NCI-H128 (cell line): ENCODE measurements at regions not wholly inside any gene's neighbourhood (a gene's known extent, or its start where the extent isn't known, plus 50 kb on each side); places are given as distances from the start of the nearest gene placed in this dataset.

Source experiments
- DNase-seq: peaks from one replicate; lab custom pipeline; 2025; ENCODE audit not compliant: unreplicated experiment; lab: John Stamatoyannopoulos, UW

DNA sequence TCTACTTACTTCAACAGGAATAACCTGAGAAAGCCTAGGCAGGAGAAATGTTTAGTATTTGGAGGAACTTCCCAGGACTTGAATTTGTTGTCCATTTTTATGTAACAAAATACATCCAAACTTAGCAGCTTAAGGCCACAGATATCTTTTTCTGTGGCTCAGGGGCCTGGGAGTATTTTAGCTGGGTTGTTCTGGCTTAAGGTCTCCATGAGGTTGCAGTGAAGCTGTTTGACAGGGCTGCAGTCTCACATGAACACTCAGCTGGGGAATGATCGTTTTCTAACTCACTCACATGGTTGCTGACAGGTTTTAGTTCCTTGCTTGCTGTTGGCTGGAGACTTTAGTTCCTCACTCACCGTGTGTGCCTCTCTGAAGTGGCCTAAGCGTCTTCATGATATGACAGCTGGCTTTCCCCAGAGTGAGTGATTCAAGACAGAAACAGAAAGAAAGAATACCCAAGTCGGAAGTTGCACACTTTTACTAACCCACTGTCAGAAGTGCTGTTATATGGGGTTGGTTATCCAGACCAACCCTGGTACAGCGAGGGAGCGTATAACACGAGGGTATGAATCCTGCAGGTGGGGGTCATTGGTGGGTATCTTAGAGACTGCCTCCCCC lies 229.7 kb upstream of the TBL1XR1 start:
- DNase-seq: no peak

DNA sequence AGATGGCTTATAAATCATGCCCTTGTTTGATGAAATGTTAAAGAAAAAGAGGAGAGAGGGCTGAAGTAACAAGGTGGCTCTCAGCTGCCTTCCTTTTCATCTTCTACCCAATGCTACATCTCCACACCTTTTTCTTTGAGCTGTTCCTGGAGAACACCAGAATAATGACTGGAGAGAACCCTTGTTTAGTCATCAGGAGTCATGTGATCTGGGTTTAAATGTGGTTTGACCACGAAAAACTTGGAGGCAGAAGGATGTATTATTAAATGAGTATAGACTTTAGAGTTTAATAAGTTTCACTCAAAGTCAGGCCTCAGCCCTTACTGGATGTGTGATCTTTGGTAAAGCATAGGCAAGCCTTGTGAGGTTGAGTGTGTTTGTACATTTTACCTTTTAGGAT lies 230.3 kb upstream of the TBL1XR1 start:
- no peak for DNase-seq

DNA sequence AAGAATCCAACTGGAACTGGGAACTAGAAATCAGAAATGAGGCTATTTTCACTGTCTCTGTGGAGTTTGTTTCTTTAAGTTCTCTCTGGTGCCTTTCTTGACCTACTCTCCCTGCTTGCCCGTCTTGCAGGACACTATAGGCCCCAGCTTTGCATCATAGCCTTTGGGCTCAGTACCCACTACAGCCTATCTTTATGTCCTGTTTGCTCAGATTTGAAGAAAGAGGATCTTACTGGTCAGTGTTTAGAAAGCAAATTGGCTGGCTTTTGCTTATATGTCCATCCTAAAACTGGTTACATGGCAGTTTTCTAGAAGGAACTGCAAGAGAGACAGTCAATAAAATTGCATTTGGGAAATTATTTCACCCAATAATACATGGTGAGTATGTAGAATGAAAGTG lies 231.8 kb upstream of the TBL1XR1 start:
- DNase-seq: no peak

DNA sequence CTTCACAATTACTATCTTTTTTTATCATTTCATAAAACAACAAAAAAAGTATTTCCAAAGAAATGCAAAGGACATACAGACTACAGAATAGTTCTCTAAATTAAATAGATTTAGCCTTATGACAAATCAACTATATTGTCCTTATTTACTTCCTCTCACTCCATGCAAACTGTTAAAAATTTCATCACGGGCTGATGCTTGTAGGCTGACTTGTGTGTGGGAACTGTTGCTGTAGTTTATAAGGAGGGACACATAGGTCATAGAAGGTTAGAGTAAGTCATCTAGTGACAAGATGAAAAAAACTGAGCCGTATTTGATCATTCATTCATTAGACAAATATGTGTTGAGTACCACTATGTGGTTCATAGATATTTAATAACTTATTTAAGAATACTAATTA lies 232.5 kb upstream of the TBL1XR1 start:
- DNase-seq: no peak

DNA sequence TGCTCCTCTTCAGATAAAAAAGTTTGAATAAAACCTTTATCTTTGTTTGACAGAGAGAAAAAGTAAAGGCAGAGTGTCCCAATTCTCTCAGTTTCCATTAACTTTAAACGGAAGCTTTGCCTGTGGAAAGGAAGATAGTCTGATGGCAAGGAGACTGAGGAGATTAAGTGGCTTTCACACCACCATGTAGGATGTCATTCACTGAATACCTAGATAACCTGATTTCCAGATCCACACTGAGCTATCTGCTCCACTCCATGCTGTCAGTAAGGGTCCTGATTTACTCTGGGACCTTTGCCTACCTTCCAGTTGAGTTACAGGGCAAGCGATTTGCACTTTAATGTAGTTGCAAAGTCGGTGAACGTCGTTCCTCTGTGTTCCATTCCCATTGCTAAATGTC lies 233.4 kb upstream of the TBL1XR1 start:
- DNase-seq: no peak

DNA sequence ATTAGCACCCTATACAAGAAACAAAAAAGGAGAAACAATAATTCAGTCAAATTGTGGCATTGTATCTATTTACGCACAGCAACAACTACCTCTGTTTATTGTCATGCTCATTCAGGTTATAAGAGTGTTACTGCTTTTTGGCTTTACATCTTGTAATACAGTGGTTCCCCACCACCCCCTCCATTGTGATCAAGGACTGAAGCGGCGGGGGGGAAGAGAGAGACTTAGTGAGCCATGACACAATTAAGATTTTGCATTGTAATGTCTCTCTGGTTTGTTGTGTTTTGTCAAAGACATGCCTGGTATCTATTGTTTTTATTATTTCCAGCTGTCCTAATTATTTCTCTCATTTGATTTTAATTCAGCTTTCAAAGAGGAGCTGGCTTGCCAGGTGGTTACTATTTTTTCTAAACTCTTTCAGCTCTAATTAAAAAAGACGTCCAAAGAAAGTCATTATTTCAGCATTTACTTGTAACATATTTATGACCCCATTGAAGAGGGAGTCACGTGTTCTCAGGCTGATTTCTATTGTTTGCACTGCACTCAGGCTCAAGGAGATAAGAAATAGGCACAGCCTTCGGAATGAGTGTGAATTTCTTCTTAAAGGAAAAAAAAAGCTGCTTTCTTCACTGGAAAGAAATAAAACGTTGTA lies 234.4 kb upstream of the TBL1XR1 start:
- peak; percentile 13 for DNase-seq

DNA sequence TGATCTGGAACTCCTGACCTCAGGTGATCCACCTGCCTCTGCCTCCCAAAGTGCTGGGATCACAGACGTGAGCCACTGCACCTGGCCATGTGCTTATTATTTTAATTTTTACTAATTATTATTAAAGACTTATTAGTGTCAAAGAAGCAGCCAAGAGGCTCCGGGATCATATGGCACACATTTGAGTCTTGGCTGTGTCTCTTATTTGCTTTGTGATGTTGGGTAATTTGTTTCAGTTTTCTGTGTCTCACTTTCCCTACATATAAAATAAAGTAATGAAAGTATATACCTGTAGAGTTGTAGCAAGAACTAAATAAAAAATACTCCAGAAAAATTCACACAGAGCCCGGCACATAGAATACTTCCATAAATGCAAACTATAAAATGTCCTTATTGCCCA lies 238.0 kb upstream of the TBL1XR1 start:
- no peak for DNase-seq

DNA sequence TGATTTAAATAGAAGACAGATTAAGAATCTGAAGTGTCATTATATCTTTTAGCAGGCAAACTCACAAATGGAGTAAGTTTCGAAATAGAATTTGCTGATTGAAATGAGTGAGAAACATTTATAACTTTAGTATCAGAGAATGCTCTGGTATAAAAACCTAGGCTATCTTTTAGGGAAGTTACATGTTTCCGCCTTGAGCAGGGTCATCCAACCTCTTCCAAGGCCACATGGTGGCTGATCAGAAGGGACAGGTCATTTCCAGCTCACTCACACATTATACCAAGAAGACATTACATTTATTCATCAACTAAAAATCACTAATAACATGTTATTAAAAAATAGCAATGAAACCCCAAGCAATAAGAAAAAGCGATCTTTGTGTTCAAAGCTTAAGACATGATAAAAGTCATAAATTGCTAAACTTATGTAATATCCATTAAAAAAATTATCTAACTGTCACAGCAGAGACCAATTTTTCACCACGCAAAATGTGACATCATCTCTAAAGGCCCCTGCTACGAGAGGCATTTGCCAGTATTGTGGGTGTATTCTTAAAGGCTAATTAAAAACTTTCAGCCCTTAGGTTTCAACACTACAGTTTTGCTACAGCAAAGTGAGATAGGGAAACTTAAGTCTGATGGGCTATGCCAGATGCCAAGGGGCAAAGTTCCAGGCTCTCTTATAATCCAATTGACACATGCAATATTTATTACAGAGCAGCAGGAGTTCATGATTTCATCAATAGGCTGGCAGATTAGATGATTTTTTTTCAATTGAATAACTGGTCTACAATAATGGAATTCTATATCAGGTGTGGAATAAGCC lies 240.4 kb upstream of the TBL1XR1 start:
- DNase-seq: no peak

DNA sequence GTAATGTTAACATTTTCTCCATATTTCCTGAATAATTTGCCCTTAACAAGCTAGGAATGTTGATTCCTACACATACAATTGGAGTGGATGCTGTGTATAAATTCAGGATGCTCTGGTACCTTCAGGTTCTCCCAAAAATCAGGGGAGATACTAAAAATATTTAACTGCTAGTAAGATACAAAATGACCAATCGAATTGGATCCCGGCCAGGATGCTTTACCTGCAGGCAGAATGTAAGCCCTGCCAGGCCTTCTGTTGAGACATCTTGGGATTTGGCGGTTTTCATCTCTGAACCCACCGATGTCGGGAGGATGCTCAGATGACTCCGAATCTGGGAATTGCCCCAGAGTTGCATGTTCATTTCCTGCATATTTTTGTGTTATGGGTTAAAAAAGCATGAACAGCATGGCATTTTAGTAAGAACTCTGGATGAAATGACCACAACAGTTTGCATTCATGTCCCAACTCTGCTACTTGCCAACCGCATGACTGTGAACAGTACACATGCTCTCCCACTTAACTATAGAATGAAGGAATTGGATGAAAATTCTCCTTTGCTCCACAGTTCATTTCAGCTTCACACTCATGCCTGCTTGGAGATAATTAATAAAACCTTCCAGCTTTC lies 241.4 kb upstream of the TBL1XR1 start:
- no peak for DNase-seq

DNA sequence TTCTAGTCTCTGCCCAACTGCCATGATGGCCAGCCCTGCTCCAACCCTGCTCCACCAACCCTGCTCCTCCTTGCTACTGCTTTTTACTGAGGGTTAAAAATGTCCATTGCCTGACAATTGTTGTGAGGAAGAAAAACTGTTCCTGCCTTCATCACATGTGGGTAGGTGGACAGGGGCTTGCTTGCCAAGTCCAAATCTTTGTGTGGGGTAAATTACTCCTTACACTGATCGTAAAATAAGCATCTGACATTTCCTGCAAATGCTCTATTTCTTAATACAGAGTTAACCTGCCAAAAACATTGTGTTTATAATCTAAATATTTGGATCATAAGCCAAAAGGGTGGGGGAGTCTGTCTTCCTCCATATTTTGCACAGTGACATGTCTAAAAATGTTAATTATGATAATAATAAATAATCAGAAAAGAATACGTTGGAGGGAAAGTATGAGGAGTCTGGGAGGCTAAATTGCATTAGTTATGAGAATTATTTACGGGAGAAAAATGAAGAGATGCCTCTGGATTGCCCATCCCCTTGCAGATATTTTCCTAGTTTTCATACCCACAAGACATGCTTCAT lies 242.5 kb upstream of the TBL1XR1 start:
- DNase-seq: no peak

DNA sequence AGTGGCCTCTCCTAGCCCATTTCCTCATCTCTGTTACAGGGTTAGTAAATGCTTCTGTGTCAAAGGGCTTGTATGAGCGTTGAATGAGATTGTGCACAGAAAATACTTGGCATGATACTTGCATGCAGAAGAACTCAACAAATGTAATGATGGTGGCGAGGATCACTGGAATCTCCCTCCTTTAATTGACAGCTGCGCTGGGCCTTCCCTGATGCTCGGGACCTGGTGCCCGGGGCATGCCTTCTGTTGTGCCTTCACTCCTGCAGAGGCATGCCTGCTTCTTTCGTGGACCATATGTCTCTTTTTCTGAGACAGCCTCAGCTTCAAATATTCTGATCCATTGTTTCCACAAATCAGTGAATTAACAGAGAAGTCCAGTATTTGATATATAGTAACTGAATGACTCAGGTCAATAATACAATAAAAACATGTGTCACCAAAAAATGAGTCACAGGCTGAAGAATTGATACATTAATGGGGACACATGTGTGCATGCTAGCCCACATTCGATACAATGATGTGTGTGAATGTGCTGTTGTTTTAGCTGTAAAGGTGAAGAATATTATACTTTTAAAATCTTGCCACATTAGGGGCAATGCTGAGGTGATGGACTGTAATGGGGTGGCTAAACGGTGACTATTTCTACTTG lies 243.3 kb upstream of the TBL1XR1 start:
- no peak for DNase-seq

DNA sequence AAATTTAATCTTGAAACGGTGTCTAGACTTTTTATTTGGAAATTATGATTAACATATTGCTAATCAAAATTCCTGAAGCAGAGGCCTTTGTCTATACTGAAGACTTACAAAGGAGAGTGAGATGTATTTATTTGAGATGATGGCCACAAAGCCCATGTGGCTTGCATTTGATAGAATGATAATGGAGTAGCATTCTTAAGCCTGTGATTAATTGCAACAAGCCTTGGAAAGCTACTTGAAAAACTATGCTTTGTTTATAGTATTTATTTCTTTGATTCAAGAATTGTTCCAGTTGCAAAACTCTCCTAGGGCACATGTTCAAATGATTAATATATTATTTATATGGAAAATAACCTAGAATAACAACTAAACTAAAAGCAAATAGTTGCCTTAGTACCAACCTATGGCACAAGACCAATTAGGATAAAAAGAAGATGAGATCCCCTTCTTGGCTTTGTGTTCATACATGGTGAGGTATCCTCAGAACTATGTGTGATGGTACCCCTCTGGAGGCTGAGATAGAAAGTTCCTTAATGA lies 244.1 kb upstream of the TBL1XR1 start:
- DNase-seq: no peak

DNA sequence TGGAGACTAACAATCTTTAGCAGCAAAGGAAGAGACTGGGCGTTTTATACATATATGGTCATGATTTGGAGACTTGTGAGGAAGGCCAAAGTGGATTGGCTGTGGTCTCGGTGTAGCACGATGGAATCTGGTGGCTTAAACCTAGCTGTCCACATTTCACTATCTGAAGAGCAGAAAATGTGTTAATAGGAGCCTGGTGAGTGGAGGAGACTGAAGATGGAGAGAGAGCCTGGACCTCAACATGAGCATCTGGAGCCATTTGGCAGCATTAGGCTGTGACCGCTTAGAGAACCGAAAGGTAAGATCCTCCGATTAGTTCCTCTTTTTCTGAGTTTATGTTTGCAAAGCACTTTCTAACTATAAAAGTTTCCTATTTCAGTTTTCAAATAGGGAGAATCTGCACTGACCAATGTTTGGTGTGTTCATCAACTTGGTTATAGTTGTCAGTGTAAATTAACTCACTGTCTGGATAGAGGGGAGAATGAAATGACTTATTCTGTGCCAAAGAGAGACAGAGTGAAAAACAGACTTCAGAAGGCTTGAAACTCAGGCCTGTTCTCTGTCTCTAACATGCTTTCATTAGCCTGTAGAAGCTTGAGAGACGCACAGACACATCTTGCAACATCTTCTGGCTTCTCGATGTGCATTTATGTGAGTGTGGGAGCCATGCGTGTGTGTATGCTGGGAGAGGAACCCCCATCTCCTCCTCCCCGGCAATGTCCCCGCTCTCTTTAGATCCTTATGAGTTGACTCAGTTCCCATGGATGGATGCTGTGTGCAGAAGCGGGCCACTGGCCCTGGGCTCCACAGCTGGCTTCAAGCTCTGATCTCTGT lies 244.7 kb upstream of the TBL1XR1 start:
- no peak for DNase-seq

DNA sequence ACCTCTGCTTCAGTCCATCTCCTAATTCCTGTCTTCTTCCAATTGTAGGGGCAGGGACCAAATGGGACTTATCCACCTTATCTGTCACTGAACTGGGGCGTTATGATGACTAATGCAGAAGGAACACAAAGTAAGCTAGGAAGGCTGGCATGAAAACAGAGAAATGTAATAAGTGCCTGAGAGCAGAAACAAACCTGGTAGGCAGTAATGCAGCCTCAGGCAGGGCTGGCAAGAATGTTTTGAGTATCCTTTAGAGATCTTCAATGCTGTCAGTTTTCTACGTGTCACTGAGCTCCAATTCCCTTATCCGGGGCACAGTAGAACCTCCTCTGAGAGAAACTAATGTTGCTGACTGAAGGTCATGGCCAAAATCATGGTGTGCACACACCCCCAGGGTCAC lies 246.2 kb upstream of the TBL1XR1 start:
- DNase-seq: no peak

DNA sequence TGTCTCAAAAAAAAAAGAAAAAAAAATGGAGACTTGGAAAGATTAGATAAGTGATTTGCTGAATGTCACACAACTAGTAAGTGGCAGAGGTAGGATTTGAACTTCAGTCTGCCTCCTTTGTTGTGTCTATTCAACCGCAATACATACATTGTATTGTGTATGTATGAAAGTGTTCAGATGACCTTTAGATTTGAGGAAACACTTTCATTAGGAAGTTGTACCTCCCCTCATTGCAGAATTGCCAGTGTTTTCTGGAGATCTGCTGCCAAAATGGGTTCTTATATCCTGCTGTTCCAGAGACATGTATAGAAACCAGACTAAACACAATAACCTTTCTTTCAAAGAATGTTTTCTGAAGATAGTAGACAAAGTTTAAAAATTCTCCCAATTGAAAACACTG lies 247.4 kb upstream of the TBL1XR1 start:
- DNase-seq: no peak

DNA sequence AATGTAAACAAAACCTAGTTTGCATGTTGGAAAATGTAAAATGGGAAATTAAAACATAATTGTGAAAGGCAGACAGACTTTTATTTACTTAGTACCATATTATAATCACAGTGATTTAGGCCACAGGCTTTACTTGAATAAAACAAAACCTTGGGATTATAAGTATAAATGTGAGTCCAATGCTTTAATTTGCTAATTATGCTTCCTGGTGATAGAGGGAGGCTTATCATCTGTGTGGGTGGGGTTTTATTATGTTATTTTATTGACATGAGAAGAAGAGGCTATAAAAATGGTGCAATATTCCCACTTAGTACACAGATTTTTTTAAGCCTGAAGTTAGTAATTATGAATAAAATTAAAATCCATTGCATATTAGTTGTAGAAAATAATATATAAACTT lies 248.3 kb upstream of the TBL1XR1 start:
- no peak for DNase-seq

DNA sequence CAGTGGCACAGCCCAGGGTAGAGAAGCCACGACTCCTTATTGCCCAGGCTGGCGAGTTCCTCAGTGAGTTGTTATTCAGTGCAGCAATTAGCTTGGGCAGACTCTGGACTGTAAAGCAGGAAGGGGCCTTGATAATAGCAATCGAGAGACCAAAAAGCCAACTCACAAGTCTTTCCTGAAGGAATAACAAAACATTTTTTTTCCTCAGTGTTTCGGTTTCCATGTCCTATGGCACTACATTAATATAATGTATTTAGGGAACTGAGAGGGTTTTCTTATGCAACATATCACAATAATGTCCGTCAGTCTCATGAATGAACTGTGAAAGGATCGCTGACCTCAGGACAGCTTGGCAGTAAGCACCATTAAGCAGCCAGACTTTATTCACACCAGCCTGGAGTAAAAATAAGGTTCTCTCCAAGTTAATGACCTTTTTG lies 248.9 kb upstream of the TBL1XR1 start:
- DNase-seq: no peak

DNA sequence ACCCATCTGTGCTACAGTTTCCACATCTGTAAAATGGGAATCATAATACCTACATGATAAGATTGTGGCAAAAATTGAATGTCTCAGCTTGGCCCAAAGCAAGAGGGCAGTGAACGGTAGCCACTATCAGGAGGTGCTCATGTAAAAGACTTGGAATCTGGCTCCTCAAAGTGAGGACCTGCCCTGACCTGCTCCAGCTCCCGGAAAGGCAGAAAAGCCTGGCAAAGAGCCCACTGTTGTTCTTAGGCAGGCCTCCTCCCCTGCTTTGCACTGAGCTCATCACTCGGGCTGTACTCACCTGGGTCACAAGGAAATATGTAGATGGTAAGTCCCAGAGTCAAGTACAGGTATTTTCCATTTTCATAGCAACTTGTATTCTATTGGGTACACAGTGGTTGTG lies 250.7 kb upstream of the TBL1XR1 start:
- no peak for DNase-seq

DNA sequence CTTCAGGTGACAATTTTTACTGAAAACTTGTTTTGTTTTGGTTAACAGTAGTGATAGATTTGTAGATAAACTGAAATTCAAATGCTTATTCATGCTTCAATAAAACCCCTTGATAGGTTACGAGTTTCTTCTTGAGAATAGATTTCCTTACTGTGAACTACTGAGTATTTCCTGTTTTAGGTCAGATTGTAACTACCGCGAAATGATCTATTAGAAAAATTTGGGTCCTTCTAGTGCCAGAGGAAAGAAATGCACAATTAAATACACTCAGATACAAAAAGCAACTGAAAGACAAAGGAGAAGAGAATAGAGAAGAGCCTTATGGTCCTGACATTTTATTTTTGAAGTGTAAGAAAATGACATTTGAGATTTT lies 251.7 kb upstream of the TBL1XR1 start:
- no peak for DNase-seq
